ENCODE measurements at regions not wholly inside any gene's neighbourhood (a gene's known extent, or its start where the extent isn't known, plus 50 kb on each side); places are given as distances from the start of the nearest gene placed in this dataset.

DNA sequence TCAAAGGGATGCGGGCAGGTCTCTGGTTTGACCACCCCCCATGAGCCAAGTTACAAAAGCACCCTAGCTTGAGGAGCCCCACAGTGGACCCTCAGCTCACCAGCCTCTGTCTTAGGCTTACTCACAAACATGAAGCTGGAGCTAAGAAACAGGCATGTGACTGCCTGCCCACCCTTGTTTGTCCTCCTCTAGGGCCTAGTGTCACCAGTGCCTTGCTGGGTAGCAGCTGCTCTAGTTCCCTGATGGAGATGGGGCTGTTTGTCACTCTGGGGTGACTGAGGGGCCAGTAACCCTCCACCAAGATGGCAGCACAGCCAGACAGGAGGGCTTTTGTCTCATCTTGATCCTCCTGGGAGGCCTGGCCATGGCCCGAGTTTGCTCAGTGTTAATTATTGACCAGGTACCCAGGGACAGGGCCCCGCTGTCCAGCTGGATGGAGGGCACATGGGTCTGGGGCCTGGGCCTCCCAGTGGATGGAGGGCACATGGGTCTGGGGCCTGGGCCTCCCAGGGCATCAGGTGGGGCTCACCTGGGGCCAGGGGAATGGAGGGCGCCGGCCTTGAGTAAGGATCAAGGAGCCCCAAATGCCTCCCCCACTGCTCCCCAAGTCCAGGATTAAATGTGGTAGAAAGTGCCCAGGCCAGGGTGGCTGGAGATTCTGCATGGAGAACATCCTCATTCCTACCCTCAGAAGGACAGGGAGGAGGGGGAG is 185.9 kb upstream of the HAAO start:
- no peaks in the 10 kb centered on the region for H3K36me3 ChIP-seq (ENCODE audit: low read depth)
- H3K4me1 ChIP-seq (ENCODE audit: insufficient read depth): peaks cover 25% of the 10 kb centered on the region
- H3F3A ChIP-seq (ENCODE audit: insufficient read depth): peaks cover 5% of the 10 kb centered on the region; the same call in 1 of the 2 replicates
- no peaks in the 10 kb centered on the region for H3K79me2 ChIP-seq (ENCODE audit: insufficient read depth)
- H3K9ac ChIP-seq: no peak overlapping the region
- no peaks in the 10 kb centered on the region for H3K9me3 ChIP-seq (ENCODE audit: low read depth)
- H4K20me1 ChIP-seq (ENCODE audit: insufficient read depth): no peaks in the 10 kb centered on the region
- in situ Hi-C loops (cut with MboI): loop anchor here (10.0 kb wide), 1 partner anchor 246 kb away; the partner anchor contains the start of gene ZFP36L2
- no peak overlapping the region for H3K4me2 ChIP-seq (ENCODE audit: unreplicated experiment)
- no peaks in the 10 kb centered on the region for H3K27me3 ChIP-seq (replicated peaks; ENCODE audit: insufficient read depth)
- DNase-seq: no peak
- H3K9me2 ChIP-seq (ENCODE audit: insufficient read depth): no peaks in the 10 kb centered on the region
- H2AFZ ChIP-seq: no peak overlapping the region
- 92 to 94% methylated on average over 5 of the region's 5 CpGs for WGBS, 2 experiments (ENCODE audit: low coverage in 1 of 2, low lambda C conversion rate in 2 of 2, missing lambda C conversion rate in 2 of 2)
- H3K27ac ChIP-seq: no peak overlapping the region
- TF ChIP-seq EZH2phosphoT487 (IDR thresholded peaks at IDR 0.05; ENCODE audit: insufficient read depth, low read depth): no peak
- TF ChIP-seq EZH2 (IDR thresholded peaks at IDR 0.05; ENCODE audit: insufficient read depth, poor library complexity, severe bottlenecking): no peak
- no peak overlapping the region for H3K4me3 ChIP-seq

DNA sequence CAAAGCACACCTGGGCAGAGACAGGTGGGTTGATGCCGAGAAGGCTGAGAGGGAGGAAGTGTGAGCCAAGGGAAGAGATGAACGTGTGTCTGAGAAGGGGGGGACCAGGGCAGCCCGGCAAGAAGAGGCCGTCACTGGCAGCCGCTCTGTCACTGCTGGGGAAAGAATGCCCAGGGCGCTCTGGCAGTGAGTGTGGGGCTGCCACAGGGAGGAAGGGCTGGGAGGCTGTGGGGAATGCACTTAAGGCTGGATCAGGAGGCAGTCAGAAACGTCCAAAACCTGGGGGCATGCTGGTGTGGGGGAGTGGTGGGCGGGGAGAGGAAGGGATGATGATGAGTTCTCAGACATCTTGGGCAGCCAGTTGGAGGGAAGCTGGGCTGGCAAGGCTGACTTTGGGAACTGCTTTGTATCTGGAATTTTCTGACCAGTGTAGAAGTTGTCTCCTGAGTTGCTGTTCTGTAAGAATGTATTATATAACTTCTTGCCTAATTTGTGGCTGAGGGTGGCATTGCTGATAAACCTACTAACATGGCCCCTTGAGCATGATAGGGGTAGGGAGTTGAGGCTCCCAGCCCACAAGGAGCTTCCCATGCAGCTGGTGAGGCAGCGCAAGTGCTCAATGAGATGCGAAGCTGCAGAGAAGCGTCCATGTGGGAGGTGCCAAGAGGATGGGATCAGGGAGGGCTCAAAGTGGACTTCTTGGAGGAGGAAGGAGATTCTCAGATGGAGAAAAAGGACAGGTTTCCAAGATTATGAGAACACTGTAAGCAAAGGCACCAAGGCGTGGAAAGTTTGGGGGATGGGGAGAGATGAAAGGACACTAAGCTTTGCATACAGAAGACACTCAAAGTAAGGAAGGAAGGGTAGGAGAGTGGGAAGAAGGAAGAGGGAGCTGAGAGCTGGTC is 185.1 kb upstream of the HAAO start:
- H2AFZ ChIP-seq: no peak overlapping the region
- in situ Hi-C loops (cut with MboI): loop anchor here (10.0 kb wide), 1 partner anchor 247 kb away; the partner anchor contains the start of gene ZFP36L2

DNA sequence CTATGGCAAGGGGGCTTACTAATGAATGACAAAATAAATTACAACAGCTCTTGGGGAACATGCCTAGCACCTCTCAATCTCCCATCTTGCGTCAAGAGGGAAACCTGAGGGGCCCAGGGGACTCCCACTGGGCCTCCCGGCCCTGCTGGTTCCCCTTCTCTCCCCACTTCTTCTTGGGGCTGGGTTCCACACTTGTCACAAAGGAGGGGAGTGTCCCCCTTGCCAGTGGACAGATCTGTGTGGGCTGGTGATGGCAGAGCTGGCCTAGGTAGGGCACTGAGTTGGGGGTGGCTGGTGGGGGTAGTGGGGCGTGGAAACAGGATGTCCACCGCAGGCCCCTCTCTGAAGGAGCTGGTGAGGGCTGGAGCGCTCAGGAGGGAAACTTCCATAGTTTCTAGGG is 184.0 kb upstream of the HAAO start:
- in situ Hi-C loops (cut with MboI): loop anchor here (10.0 kb wide), 1 partner anchor 248 kb away; the partner anchor contains the start of gene ZFP36L2
- no peaks in the 10 kb centered on the region for H3K27me3 ChIP-seq (replicated peaks; ENCODE audit: insufficient read depth)
- no peaks in the 10 kb centered on the region for H3K36me3 ChIP-seq (ENCODE audit: low read depth)
- no peak overlapping the region for H3K9ac ChIP-seq
- no peak for DNase-seq
- H3F3A ChIP-seq (ENCODE audit: insufficient read depth): peaks cover 14% of the 10 kb centered on the region
- H3K9me2 ChIP-seq (ENCODE audit: insufficient read depth): no peaks in the 10 kb centered on the region
- no peak overlapping the region for H3K27ac ChIP-seq
- no peaks in the 10 kb centered on the region for H3K79me2 ChIP-seq (ENCODE audit: insufficient read depth)
- H3K9me3 ChIP-seq (ENCODE audit: low read depth): no peaks in the 10 kb centered on the region
- H4K20me1 ChIP-seq (ENCODE audit: insufficient read depth): no peaks in the 10 kb centered on the region
- no peak overlapping the region for H2AFZ ChIP-seq
- H3K4me3 ChIP-seq: no peak overlapping the region
- H3K4me2 ChIP-seq (ENCODE audit: unreplicated experiment): no peak overlapping the region
- TF ChIP-seq EZH2phosphoT487 (IDR thresholded peaks at IDR 0.05; ENCODE audit: insufficient read depth, low read depth): no peak
- TF ChIP-seq EZH2 (IDR thresholded peaks at IDR 0.05; ENCODE audit: insufficient read depth, poor library complexity, severe bottlenecking): no peak
- H3K4me1 ChIP-seq (ENCODE audit: insufficient read depth): peaks cover 33% of the 10 kb centered on the region
- 98 to 99% methylated on average over 5 of the region's 5 CpGs for WGBS, 2 experiments (ENCODE audit: low coverage in 1 of 2, low lambda C conversion rate in 2 of 2, missing lambda C conversion rate in 2 of 2)

More for the DNA sequence above, 185.1 kb upstream of the HAAO start:
- Histone ChIP-seq H4K20me1 (ENCODE audit: insufficient read depth) (no peaks in the 10 kb centered on the region), H3K9me2 (ENCODE audit: insufficient read depth) (no peaks in the 10 kb centered on the region), H3K36me3 (ENCODE audit: low read depth) (no peaks in the 10 kb centered on the region), H3K79me2 (ENCODE audit: insufficient read depth) (no peaks in the 10 kb centered on the region), H3K27ac (no peak overlapping the region), H3K9me3 (ENCODE audit: low read depth) (no peaks in the 10 kb centered on the region), H3K4me1 (ENCODE audit: insufficient read depth) (peaks cover 26% of the 10 kb centered on the region), H3K4me3 (no peak overlapping the region), H3F3A (ENCODE audit: insufficient read depth) (peaks cover 8% of the 10 kb centered on the region), H3K4me2 (ENCODE audit: unreplicated experiment) (no peak overlapping the region), H3K9ac (no peak overlapping the region), H3K27me3 (replicated peaks; ENCODE audit: insufficient read depth) (no peaks in the 10 kb centered on the region)
- DNase-seq: no peak
- TF ChIP-seq EZH2phosphoT487 (IDR thresholded peaks at IDR 0.05; ENCODE audit: insufficient read depth, low read depth) (no peak), EZH2 (IDR thresholded peaks at IDR 0.05; ENCODE audit: insufficient read depth, poor library complexity, severe bottlenecking) (no peak)
- WGBS, 2 experiments (ENCODE audit: low coverage in 1 of 2, low lambda C conversion rate in 2 of 2, missing lambda C conversion rate in 2 of 2): 91 to 92% methylated on average over 11 to 12 of the region's 12 CpGs
